Mesendoderm (in vitro differentiated cells): ENCODE measurements at regions not wholly inside any gene's neighbourhood (a gene's known extent, or its start where the extent isn't known, plus 50 kb on each side); places are given as distances from the start of the nearest gene placed in this dataset.

ENCODE experiments used
- DNase-seq: peaks from one replicate; pipeline ENCODE4 v3.0.0; 2013
- H2AK5ac ChIP-seq: 2 replicates; pipeline ENCODE4 v1.6.1; 2013; ENCODE audit warnings: low read length, inconsistent platforms
- H2BK120ac ChIP-seq: 2 replicates; pipeline ENCODE4 v1.6.1; 2013; ENCODE audit warnings: low read depth, mild to moderate bottlenecking, low read length, moderate library complexity, mixed read lengths
- H2BK15ac ChIP-seq: replicated peaks from 2 replicates; pipeline ENCODE4 v1.6.1; 2013; ENCODE audit warnings: low read depth, mild to moderate bottlenecking, moderate library complexity
- H2BK5ac ChIP-seq: 2 replicates; pipeline ENCODE4 v1.6.1; 2013; ENCODE audit warnings: low read length, inconsistent platforms
- H3K18ac ChIP-seq: 2 replicates; pipeline ENCODE4 v1.6.1; 2013; ENCODE audit warnings: mild to moderate bottlenecking, low read length, mixed read lengths
- H3K23ac ChIP-seq: one replicate; pipeline ENCODE4 v1.6.1; 2013; ENCODE audit warnings: low read length
- H3K27ac ChIP-seq: 2 replicates; pipeline ENCODE4 v1.5.1; 2013; ENCODE audit warnings: low read depth, mild to moderate bottlenecking, inconsistent platforms, low read length, moderate library complexity
- H3K27me3 ChIP-seq: 2 replicates; pipeline ENCODE4 v1.6.1; 2013; ENCODE audit warnings: low read length, control low read depth, mild to moderate bottlenecking, inconsistent platforms; ENCODE audit not compliant: insufficient read depth, poor library complexity
- H3K36me3 ChIP-seq: 2 replicates; pipeline ENCODE4 v1.6.1; 2013; ENCODE audit warnings: low read length, inconsistent platforms; ENCODE audit not compliant: control insufficient read depth, insufficient read depth
- H3K4ac ChIP-seq: one replicate; pipeline ENCODE4 v1.6.1; 2013; ENCODE audit warnings: low read depth, mild to moderate bottlenecking, low read length, moderate library complexity
- H3K4me1 ChIP-seq: 2 replicates; pipeline ENCODE4 v1.6.1; 2013; ENCODE audit warnings: low read depth, low read length, inconsistent platforms; ENCODE audit not compliant: control insufficient read depth
- H3K4me2 ChIP-seq: 2 replicates; pipeline ENCODE4 v1.6.1; 2013; ENCODE audit warnings: low read length
- H3K4me3 ChIP-seq: 2 replicates; pipeline ENCODE4 v1.5.1; 2013; ENCODE audit warnings: mild to moderate bottlenecking, low read length
- H3K56ac ChIP-seq: one replicate; pipeline ENCODE4 v1.6.1; 2013; ENCODE audit warnings: low read length
- H3K79me1 ChIP-seq: 2 replicates; pipeline ENCODE4 v1.6.1; 2013; ENCODE audit warnings: low read length, inconsistent platforms
- H3K79me2 ChIP-seq: 2 replicates; pipeline ENCODE4 v1.6.1; 2013; ENCODE audit warnings: mild to moderate bottlenecking, low read length; ENCODE audit not compliant: control insufficient read depth, insufficient read depth
- H3K9ac ChIP-seq: 2 replicates; pipeline ENCODE4 v1.6.1; 2013; ENCODE audit warnings: low read length, inconsistent platforms
- H4K5ac ChIP-seq: one replicate; pipeline ENCODE4 v1.6.1; 2013; ENCODE audit warnings: low read length
- H4K8ac ChIP-seq: one replicate; pipeline ENCODE4 v1.6.1; 2013; ENCODE audit warnings: low read depth, mild to moderate bottlenecking, control low read depth, low read length, moderate library complexity
- WGBS: extraction: QIAGEN DNeasy Blood & Tissue Kit; methylation state at CpG from one replicate; pipeline ENCODE4 v1.1.7; 2013; ENCODE audit warnings: low lambda C conversion rate, missing lambda C conversion rate; ENCODE audit not compliant: insufficient coverage; ENCODE audit errors: extremely low coverage; 5-methylcytosine and 5-hydroxymethylcytosine counted together

- Histone ChIP-seq H3K4me2 (no peak overlapping the region), H3K79me1 (no peaks in the 10 kb centered on the region), H3K79me2 (no peaks in the 10 kb centered on the region), H3K4ac (no peak overlapping the region), H3K4me3 (no peak overlapping the region), H2BK15ac (no peak overlapping the region), H3K36me3 (no peaks in the 10 kb centered on the region), H3K23ac (no peak overlapping the region), H2AK5ac (no peak overlapping the region), H3K27ac (no peak overlapping the region), H4K8ac (no peak overlapping the region), H3K9ac (no peak overlapping the region), H3K56ac (no peak overlapping the region), H4K5ac (no peak overlapping the region), H2BK5ac (no peak overlapping the region), H3K18ac (no peak overlapping the region), H3K4me1 (no peaks in the 10 kb centered on the region), H3K27me3 (no peaks in the 10 kb centered on the region), H2BK120ac (no peak overlapping the region)
- WGBS, result no CpG with 5 or more reads among the region's 3 CpGs
- no peak for DNase-seq
Measured at GRCh38 chr1:222347627-222348026, 200.3 kb downstream of the HHIPL2 start.

GRCh38 chr1:222346955-222347354, 200.9 kb downstream of the HHIPL2 start:
- Histone ChIP-seq H3K4me2 (no peak overlapping the region), H4K8ac (no peak overlapping the region), H3K18ac (no peak overlapping the region), H4K5ac (no peak overlapping the region), H2BK120ac (no peak overlapping the region), H2BK5ac (no peak overlapping the region), H3K4me3 (no peak overlapping the region), H2AK5ac (no peak overlapping the region), H3K4ac (no peak overlapping the region), H3K27me3 (no peaks in the 10 kb centered on the region), H3K56ac (no peak overlapping the region), H3K79me2 (no peaks in the 10 kb centered on the region), H2BK15ac (no peak overlapping the region), H3K36me3 (no peaks in the 10 kb centered on the region), H3K23ac (no peak overlapping the region), H3K79me1 (no peaks in the 10 kb centered on the region), H3K27ac (no peak overlapping the region), H3K4me1 (no peaks in the 10 kb centered on the region), H3K9ac (no peak overlapping the region)
- DNase-seq, result no peak
- no CpG with 5 or more reads among the region's 4 CpGs for WGBS

GRCh38 chr1:222339376-222339947, 208.4 kb downstream of the HHIPL2 start:
- no CpG with 5 or more reads among the region's 7 CpGs for whole genome bisulfite sequencing
- Histone ChIP-seq H3K56ac (no peak overlapping the region), H2BK120ac (no peak overlapping the region), H3K23ac (no peak overlapping the region), H3K27ac (no peak overlapping the region), H3K4me3 (no peak overlapping the region), H3K4ac (no peak overlapping the region), H4K5ac (no peak overlapping the region), H3K79me1 (no peaks in the 10 kb centered on the region), H3K4me1 (no peaks in the 10 kb centered on the region), H3K79me2 (no peaks in the 10 kb centered on the region), H3K27me3 (no peaks in the 10 kb centered on the region), H3K9ac (no peak overlapping the region), H2BK5ac (no peak overlapping the region), H4K8ac (no peak overlapping the region), H3K18ac (no peak overlapping the region), H2BK15ac (no peak overlapping the region), H3K36me3 (no peaks in the 10 kb centered on the region), H2AK5ac (no peak overlapping the region), H3K4me2 (no peak overlapping the region)
- no peak for DNase-seq

DNA sequence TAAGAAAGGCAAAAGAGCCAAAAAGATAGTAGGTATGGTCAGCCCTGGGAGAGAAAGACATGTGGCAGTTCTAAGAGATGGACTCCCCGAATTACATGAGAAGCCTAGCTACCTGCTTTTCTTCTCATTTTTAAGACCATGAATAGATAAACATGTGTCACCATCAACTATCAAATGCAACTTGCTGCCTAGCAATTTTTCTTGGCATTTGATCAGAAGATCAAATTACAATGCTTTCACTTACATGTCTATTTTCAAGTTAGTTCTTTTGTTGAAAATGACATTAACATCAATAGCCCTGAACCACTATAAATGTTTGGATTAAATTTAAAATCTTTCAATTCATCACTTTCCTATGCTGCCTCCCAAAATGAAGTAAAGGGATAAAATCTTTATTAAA, 212.3 kb downstream of the HHIPL2 start:
- Histone ChIP-seq H3K23ac (no peak overlapping the region), H3K18ac (no peak overlapping the region), H3K27ac (no peak overlapping the region), H3K79me1 (no peaks in the 10 kb centered on the region), H3K27me3 (no peaks in the 10 kb centered on the region), H2AK5ac (no peak overlapping the region), H4K5ac (no peak overlapping the region), H3K9ac (no peak overlapping the region), H2BK120ac (no peak overlapping the region), H3K79me2 (no peaks in the 10 kb centered on the region), H3K4me3 (no peak overlapping the region), H3K4me2 (no peak overlapping the region), H3K4me1 (no peaks in the 10 kb centered on the region), H2BK15ac (no peak overlapping the region), H3K56ac (no peak overlapping the region), H2BK5ac (peak overlapping the region; percentile 28), H4K8ac (no peak overlapping the region), H3K4ac (no peak overlapping the region), H3K36me3 (no peaks in the 10 kb centered on the region)
- no CpG with 5 or more reads among the region's 1 CpG for WGBS
- DNase-seq, result no peak

DNA sequence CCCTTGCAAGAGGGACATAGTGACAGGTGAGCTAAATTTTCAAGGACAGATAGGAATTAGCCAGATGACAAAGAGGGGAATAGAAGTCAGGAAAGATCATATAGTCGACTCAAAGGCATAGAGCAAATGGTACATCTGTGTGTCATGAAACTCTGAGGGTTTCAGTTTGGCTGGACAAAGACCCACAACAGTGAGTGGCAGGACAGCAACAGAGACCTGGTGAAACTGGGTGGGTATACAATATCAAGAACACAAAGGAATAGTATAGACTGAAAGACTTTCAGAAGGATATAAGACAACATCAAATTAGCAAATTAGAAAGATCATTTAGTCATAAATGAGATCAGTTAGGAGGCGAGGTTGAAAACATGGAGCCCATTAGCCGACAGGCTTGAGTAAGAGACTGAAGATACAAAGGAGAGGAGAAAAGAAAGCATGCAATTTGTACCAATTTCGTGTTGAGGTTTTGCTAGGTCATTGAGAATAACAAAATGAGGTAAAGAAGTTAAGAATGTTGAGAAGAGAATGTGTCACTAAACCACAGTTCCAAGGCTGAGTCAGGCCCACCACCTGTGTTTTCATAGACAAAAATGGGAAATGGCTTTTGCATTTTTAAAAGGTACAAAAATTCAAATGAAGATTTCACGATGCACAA, 213.8 kb downstream of the HHIPL2 start:
- H3K23ac ChIP-seq, result no peak overlapping the region
- no peaks in the 10 kb centered on the region for H3K27me3 ChIP-seq
- DNase-seq, result no peak
- H3K9ac ChIP-seq, result no peak overlapping the region
- H3K4ac ChIP-seq, result no peak overlapping the region
- no peak overlapping the region for H4K8ac ChIP-seq
- no peak overlapping the region for H4K5ac ChIP-seq
- no peak overlapping the region for H3K27ac ChIP-seq
- no CpG with 5 or more reads among the region's 5 CpGs for WGBS
- no peak overlapping the region for H3K18ac ChIP-seq
- H2BK15ac ChIP-seq, result peak overlapping the region; percentile 25
- no peaks in the 10 kb centered on the region for H3K36me3 ChIP-seq
- H3K79me1 ChIP-seq, result no peaks in the 10 kb centered on the region
- H2BK5ac ChIP-seq, result peak overlapping the region; percentile 31
- no peak overlapping the region for H3K4me3 ChIP-seq
- H3K79me2 ChIP-seq, result no peaks in the 10 kb centered on the region
- H2BK120ac ChIP-seq, result no peak overlapping the region
- H2AK5ac ChIP-seq, result no peak overlapping the region
- H3K4me2 ChIP-seq, result no peak overlapping the region
- no peaks in the 10 kb centered on the region for H3K4me1 ChIP-seq
- H3K56ac ChIP-seq, result no peak overlapping the region

GRCh38 chr1:222331765-222332164, 216.1 kb downstream of the HHIPL2 start:
- Histone ChIP-seq H4K8ac (no peak overlapping the region), H3K4ac (no peak overlapping the region), H2BK5ac (no peak overlapping the region), H3K9ac (no peak overlapping the region), H3K4me3 (no peak overlapping the region), H3K4me2 (no peak overlapping the region), H2AK5ac (no peak overlapping the region), H3K79me2 (no peaks in the 10 kb centered on the region), H3K18ac (no peak overlapping the region), H2BK15ac (no peak overlapping the region), H3K27me3 (no peaks in the 10 kb centered on the region), H3K79me1 (no peaks in the 10 kb centered on the region), H3K27ac (no peak overlapping the region), H2BK120ac (no peak overlapping the region), H3K4me1 (no peaks in the 10 kb centered on the region), H4K5ac (no peak overlapping the region), H3K36me3 (no peaks in the 10 kb centered on the region), H3K56ac (no peak overlapping the region), H3K23ac (no peak overlapping the region)
- no peak for DNase-seq
